PC-3 (cell line): ENCODE measurements at regions not wholly inside any gene's neighbourhood (a gene's known extent, or its start where the extent isn't known, plus 50 kb on each side); places are given as distances from the start of the nearest gene placed in this dataset.

Source experiments
- ATAC-seq: fragments of 200-7000 bp; cut with Tn5 transposase; 2 replicates; pipeline ENCODE4 v1.9.1; 2020; ENCODE audit warnings: mild to moderate bottlenecking, moderate library complexity
- BruUV-seq: library from RNA; stranded (reverse); fragments of 400-500 nt; replicated peaks from 2 replicates; lab custom pipeline; 2021; lab: Mats Ljungman, UMichigan
- CTCF ChIA-PET: fragments of 300-600 bp; sonication (Branson Sonifier 250); formaldehyde crosslinking; loops from one replicate; lab custom pipeline; 2022; ENCODE audit warnings: antibody characterized with exemption; lab: Charles Lee
- POLR2A ChIA-PET: fragments of 300-600 bp; sonication (Branson Sonifier 250); formaldehyde crosslinking; loops from one replicate; lab custom pipeline; 2022; ENCODE audit warnings: antibody characterized with exemption; ENCODE audit not compliant: unreplicated experiment; lab: Charles Lee
- DNase-seq: peaks from one replicate; pipeline ENCODE4 v3.0.0-alpha.2; 2015
- H2AFZ ChIP-seq: fragments of 300-600 bp; sonication (generic); 2 replicates; pipeline ENCODE4 v1.6.0; 2016; ENCODE audit warnings: antibody characterized with exemption, low read length
- H3F3A ChIP-seq: fragments of 300-600 bp; sonication (generic); one replicate; pipeline ENCODE4 v1.6.0; 2017; ENCODE audit warnings: antibody characterized with exemption, low read length, control low read depth, mild to moderate bottlenecking; ENCODE audit not compliant: unreplicated experiment
- H3K27ac ChIP-seq: fragments of 300-600 bp; sonication (generic); 2 replicates; pipeline ENCODE4 v1.5.1; 2016; ENCODE audit warnings: mild to moderate bottlenecking, low read length
- H3K27me3 ChIP-seq: fragments of 300-600 bp; sonication (generic); 2 replicates; pipeline ENCODE4 v1.6.1; 2016; ENCODE audit warnings: low read length, mixed read lengths
- H3K36me3 ChIP-seq: fragments of 300-600 bp; sonication (generic); 2 replicates; pipeline ENCODE4 v1.6.1; 2016; ENCODE audit warnings: low read depth, mixed run types, low read length, mixed read lengths
- H3K4me1 ChIP-seq: fragments of 300-600 bp; sonication (generic); 2 replicates; pipeline ENCODE4 v1.5.1; 2016; ENCODE audit warnings: low read length; ENCODE audit not compliant: insufficient read depth
- H3K4me2 ChIP-seq: fragments of 300-600 bp; sonication (generic); 2 replicates; pipeline ENCODE4 v1.6.0; 2016; ENCODE audit warnings: low read length
- H3K4me3 ChIP-seq: fragments of 300-600 bp; sonication (generic); 2 replicates; pipeline ENCODE4 v1.5.1; 2016; ENCODE audit warnings: mild to moderate bottlenecking, low read length, mixed read lengths
- H3K79me2 ChIP-seq: fragments of 300-600 bp; sonication (generic); 2 replicates; pipeline ENCODE4 v1.6.1; 2017; ENCODE audit warnings: low read length, mixed read lengths
- H3K9ac ChIP-seq: fragments of 300-600 bp; sonication (generic); 2 replicates; pipeline ENCODE4 v1.6.0; 2016; ENCODE audit warnings: mild to moderate bottlenecking, low read length
- H3K9me2 ChIP-seq: fragments of 300-600 bp; sonication (generic); replicated peaks from 2 replicates; pipeline ENCODE4 v1.6.1; 2016; ENCODE audit warnings: mixed run types, low read length, mixed read lengths
- H3K9me3 ChIP-seq: fragments of 300-600 bp; sonication (generic); 2 replicates; pipeline ENCODE4 v1.6.1; 2016; ENCODE audit warnings: low read length, mixed read lengths
- H4K20me1 ChIP-seq: fragments of 300-600 bp; sonication (generic); 2 replicates; pipeline ENCODE4 v1.6.1; 2016; ENCODE audit warnings: low read length, mixed read lengths
- EZH2 ChIP-seq: fragments of 300-600 bp; sonication (generic); IDR thresholded peaks from one replicate; pipeline ENCODE4 v1.6.1; 2017; ENCODE audit warnings: antibody characterized with exemption, mild to moderate bottlenecking, low read length; ENCODE audit not compliant: unreplicated experiment
- EZH2phosphoT487 ChIP-seq: fragments of 300-600 bp; sonication (generic); IDR thresholded peaks from 2 replicates; pipeline ENCODE4 v1.6.1; 2018; ENCODE audit warnings: mild to moderate bottlenecking, antibody characterized with exemption, low read length, borderline replicate concordance
- intact Hi-C: fragments of 100-400 bp; cut with micrococcal nuclease; formaldehyde crosslinking; loops from 2 replicates; pipeline ENCODE4 v1.9.0; 2023
- TF ChIP-seq, protein P1 (sequence below): fragments of 300-600 bp; sonication (generic); conservative IDR thresholded peaks from 2 replicates; pipeline ENCODE4 v1.5.1; 2017; ENCODE audit warnings: antibody characterized with exemption, low read depth, mild to moderate bottlenecking, low read length

DNA sequence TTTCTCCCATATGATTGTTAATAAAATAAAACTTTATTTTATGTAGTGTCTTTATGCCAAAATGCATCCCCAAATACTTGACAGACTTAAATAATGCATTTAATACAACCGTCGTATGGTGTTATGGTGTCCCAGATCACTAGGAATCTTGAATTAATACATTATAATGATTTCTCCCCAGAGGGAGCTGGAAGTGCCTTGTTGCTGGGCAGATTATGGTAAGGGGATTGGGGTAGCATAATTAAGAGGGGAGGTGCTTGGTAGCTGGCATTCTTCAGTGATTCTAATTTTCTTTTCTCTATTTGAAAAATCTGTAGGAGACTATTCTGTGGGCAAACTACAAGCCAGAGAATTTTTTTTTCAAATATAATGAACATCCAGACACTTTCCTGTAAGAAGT, 1043.7 kb downstream of the ADGRL2 start:
- no peak overlapping the region for H3K4me3 ChIP-seq
- H2AFZ ChIP-seq, result no peak overlapping the region
- H3K9me2 ChIP-seq, result no peaks in the 10 kb centered on the region
- CTCF ChIA-PET, result no interaction called here
- no peaks in the 10 kb centered on the region for H3K9me3 ChIP-seq
- no peak overlapping the region for H3K27ac ChIP-seq
- peaks cover 3% of the 10 kb centered on the region; the same call in 1 of the 2 replicates for H3K27me3 ChIP-seq
- no peaks in the 10 kb centered on the region for H4K20me1 ChIP-seq
- no peaks in the 10 kb centered on the region for H3F3A ChIP-seq
- no TSS peak for BruUV-seq
- TF ChIP-seq, protein P1, sequence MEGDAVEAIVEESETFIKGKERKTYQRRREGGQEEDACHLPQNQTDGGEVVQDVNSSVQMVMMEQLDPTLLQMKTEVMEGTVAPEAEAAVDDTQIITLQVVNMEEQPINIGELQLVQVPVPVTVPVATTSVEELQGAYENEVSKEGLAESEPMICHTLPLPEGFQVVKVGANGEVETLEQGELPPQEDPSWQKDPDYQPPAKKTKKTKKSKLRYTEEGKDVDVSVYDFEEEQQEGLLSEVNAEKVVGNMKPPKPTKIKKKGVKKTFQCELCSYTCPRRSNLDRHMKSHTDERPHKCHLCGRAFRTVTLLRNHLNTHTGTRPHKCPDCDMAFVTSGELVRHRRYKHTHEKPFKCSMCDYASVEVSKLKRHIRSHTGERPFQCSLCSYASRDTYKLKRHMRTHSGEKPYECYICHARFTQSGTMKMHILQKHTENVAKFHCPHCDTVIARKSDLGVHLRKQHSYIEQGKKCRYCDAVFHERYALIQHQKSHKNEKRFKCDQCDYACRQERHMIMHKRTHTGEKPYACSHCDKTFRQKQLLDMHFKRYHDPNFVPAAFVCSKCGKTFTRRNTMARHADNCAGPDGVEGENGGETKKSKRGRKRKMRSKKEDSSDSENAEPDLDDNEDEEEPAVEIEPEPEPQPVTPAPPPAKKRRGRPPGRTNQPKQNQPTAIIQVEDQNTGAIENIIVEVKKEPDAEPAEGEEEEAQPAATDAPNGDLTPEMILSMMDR, result no peak
- TF ChIP-seq EZH2phosphoT487 (no peak), EZH2 (no peak)
- no peak for ATAC-seq
- intact Hi-C loops, result no loop called here
- DNase-seq, result no peak
- no peaks in the 10 kb centered on the region for H3K36me3 ChIP-seq
- POLR2A ChIA-PET, result no interaction called here
- no peak overlapping the region for H3K4me2 ChIP-seq
- no peak overlapping the region for H3K9ac ChIP-seq
- no peaks in the 10 kb centered on the region for H3K79me2 ChIP-seq
- no peaks in the 10 kb centered on the region for H3K4me1 ChIP-seq

DNA sequence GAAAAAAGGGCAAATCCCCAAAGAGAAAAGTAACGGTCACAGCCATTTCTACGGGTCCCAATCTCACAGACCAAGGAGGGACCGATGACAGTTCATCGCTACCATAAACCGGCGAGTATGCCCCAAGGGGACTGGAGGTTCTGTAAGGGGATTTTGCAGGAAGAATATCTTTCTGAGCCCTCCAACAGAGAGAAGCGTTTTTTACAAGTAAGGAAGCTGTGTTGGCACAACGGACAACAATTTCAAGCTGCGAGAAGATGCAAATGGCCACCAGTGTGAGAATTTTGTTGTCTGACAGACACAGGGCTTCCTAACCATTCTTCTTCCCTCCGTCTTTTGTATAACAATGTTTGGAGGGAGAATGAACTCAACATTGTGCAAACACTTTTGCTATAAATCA, 1043.1 kb downstream of the ADGRL2 start:
- Histone ChIP-seq H3K9me3 (no peaks in the 10 kb centered on the region), H3K27ac (no peak overlapping the region), H4K20me1 (no peaks in the 10 kb centered on the region), H2AFZ (no peak overlapping the region), H3K27me3 (peaks cover 3% of the 10 kb centered on the region; the same call in 1 of the 2 replicates), H3K9ac (no peak overlapping the region), H3K4me1 (no peaks in the 10 kb centered on the region), H3F3A (no peaks in the 10 kb centered on the region), H3K4me2 (no peak overlapping the region), H3K4me3 (no peak overlapping the region), H3K9me2 (no peaks in the 10 kb centered on the region), H3K79me2 (no peaks in the 10 kb centered on the region), H3K36me3 (no peaks in the 10 kb centered on the region)
- no peak for ATAC-seq
- intact Hi-C loops, result no loop called here
- BruUV-seq, result no TSS peak
- TF ChIP-seq EZH2phosphoT487, result no peak
- TF ChIP-seq, protein P1, result no peak
- no peak for TF ChIP-seq EZH2
- no peak for DNase-seq
- POLR2A ChIA-PET, result no interaction called here
- CTCF ChIA-PET, result no interaction called here

DNA sequence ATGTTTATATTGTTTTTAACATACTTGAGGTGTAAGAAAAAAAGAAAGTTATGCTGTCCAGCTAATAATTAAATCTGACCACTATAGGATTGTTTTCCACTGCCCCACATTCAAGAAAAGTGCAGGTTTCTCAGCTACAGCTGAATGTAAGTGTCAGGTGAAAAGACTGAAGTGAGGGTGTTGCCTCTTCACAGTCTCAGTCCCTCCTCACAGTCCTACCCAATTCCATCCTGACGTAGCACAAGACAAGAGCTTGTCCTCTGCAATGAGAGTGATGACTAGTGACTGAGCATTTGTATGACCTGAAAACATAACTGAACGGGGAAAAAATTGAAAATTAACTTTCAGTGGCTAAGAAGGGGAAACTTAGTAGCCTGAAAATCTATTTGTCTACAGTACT, 1039.5 kb downstream of the ADGRL2 start:
- ChIA-PET POLR2A (no interaction called here), CTCF (no interaction called here)
- TF ChIP-seq EZH2 (no peak), EZH2phosphoT487 (no peak)
- TF ChIP-seq, protein P1, result no peak
- H3K9ac ChIP-seq, result no peak overlapping the region
- no peaks in the 10 kb centered on the region for H3K9me3 ChIP-seq
- H3K9me2 ChIP-seq, result no peaks in the 10 kb centered on the region
- DNase-seq, result no peak
- no peaks in the 10 kb centered on the region for H4K20me1 ChIP-seq
- no peak for ATAC-seq
- H3K4me2 ChIP-seq, result no peak overlapping the region
- BruUV-seq, result no TSS peak
- no peaks in the 10 kb centered on the region for H3K36me3 ChIP-seq
- H3K27me3 ChIP-seq, result no peaks in the 10 kb centered on the region
- intact Hi-C loops, result no loop called here
- no peak overlapping the region for H2AFZ ChIP-seq
- H3K27ac ChIP-seq, result no peak overlapping the region
- H3K4me1 ChIP-seq, result 0 out of 2 replicates have a peak, but pooled peaks cover 7% of the 10 kb centered on the region
- no peak overlapping the region for H3K4me3 ChIP-seq
- H3F3A ChIP-seq, result no peaks in the 10 kb centered on the region
- no peaks in the 10 kb centered on the region for H3K79me2 ChIP-seq
